BLaER1 treated with 17β-estradiol and CSF1 and Interleukin-3, amounts not matched to agents 10 nM and 100 nM (cell line): ENCODE measurements at regions not wholly inside any gene's neighbourhood (a gene's known extent, or its start where the extent isn't known, plus 50 kb on each side); places are given as distances from the start of the nearest gene placed in this dataset.

Source experiments
- H3K27ac ChIP-seq, 11 experiments: shearing (Covaris generic); formaldehyde crosslinking; 2 replicates each; pipeline ENCODE4 v1.8.1; 2022
- H3K27me3 ChIP-seq, 11 experiments: shearing (Covaris generic); formaldehyde crosslinking; 2 replicates each; pipeline ENCODE4 v1.8.1; 2022
- H3K36me3 ChIP-seq, 11 experiments: shearing (Covaris generic); formaldehyde crosslinking; 2 replicates each; pipeline ENCODE4 v1.8.1; 2022
- H3K4me1 ChIP-seq, 10 experiments: shearing (Covaris generic); formaldehyde crosslinking; 2 replicates each; pipeline ENCODE4 v1.8.1; 2022
- H3K4me2 ChIP-seq, 11 experiments: shearing (Covaris generic); formaldehyde crosslinking; 2 replicates each; pipeline ENCODE4 v1.8.1; 2022
- H3K4me3 ChIP-seq, 10 experiments: shearing (Covaris generic); formaldehyde crosslinking; 2 replicates each; pipeline ENCODE4 v1.8.1; 2022
- H3K9ac ChIP-seq, 11 experiments: shearing (Covaris generic); formaldehyde crosslinking; 2 replicates each; pipeline ENCODE4 v1.8.1; 2022
- H3K9me3 ChIP-seq, 11 experiments: shearing (Covaris generic); formaldehyde crosslinking; replicated peaks in 1 of 11; 2 replicates each; pipeline ENCODE4 v1.8.1; 2022
- H4K20me1 ChIP-seq, 11 experiments: shearing (Covaris generic); formaldehyde crosslinking; 2 replicates each; pipeline ENCODE4 v1.8.1; 2022
- Cebpa-rat ChIP-seq, 11 experiments: shearing (Covaris generic); IDR thresholded peaks; 2 replicates each; pipeline ENCODE4 v1.8.1; 2022

- no peaks in the 10 kb centered on the region for H4K20me1 ChIP-seq
- no peak overlapping the region for H3K27ac ChIP-seq
- H3K4me1 ChIP-seq: no peaks in the 10 kb centered on the region
- no peaks in the 10 kb centered on the region for H3K27me3 ChIP-seq
- no peak overlapping the region for H3K4me3 ChIP-seq
- H3K36me3 ChIP-seq: no peaks in the 10 kb centered on the region
- H3K9ac ChIP-seq: no peak overlapping the region
- H3K4me2 ChIP-seq: no peak overlapping the region
- TF ChIP-seq Cebpa-rat (IDR thresholded peaks at IDR 0.05): no peak
- no peaks in the 10 kb centered on the region for H3K9me3 ChIP-seq
Measured at GRCh38 chr10:83617692-83618545, 521.4 kb upstream of the GHITM start.

DNA sequence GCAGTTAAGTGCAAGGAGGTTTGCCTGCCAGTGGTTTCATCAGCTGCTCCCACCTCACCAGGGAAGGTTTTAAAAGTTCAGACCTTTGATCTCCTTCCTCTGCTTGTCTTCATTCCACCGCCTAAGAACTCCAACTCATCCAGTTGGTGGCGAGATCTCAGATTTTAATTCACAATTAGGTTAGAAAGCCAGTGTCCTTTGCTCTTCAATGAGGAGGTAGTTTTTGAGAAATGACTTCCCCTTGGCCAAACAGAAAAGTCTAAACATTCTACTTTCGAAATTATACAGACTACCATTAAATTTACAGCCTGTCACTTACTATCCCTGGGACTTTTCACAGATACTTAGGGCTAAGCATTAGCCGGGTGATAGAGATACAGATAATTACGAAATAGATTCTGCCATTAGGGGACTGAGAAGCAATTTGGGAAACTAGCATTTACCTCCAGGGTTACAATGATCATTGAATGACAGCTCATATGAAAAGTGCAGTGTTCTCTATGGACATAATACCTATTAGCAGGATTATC lies 513.4 kb upstream of the GHITM start:
- no peak overlapping the region for H3K4me3 ChIP-seq
- no peaks in the 10 kb centered on the region for H3K27me3 ChIP-seq
- no peaks in the 10 kb centered on the region for H3K9me3 ChIP-seq
- no peak overlapping the region for H3K27ac ChIP-seq
- no peak overlapping the region for H3K4me2 ChIP-seq
- H3K9ac ChIP-seq: no peak overlapping the region
- H3K36me3 ChIP-seq: no peaks in the 10 kb centered on the region
- H4K20me1 ChIP-seq: no peaks in the 10 kb centered on the region
- no peak for TF ChIP-seq Cebpa-rat (IDR thresholded peaks at IDR 0.05)
- H3K4me1 ChIP-seq: no peaks in the 10 kb centered on the region

- H3K9ac ChIP-seq: no peak overlapping the region
- no peaks in the 10 kb centered on the region for H3K36me3 ChIP-seq
- no peak overlapping the region for H3K27ac ChIP-seq
- no peaks in the 10 kb centered on the region for H3K9me3 ChIP-seq
- no peak overlapping the region for H3K4me2 ChIP-seq
- no peak overlapping the region for H3K4me3 ChIP-seq
- no peaks in the 10 kb centered on the region for H3K4me1 ChIP-seq
- H4K20me1 ChIP-seq: no peaks in the 10 kb centered on the region
- H3K27me3 ChIP-seq: no peaks in the 10 kb centered on the region
- no peak for TF ChIP-seq Cebpa-rat (IDR thresholded peaks at IDR 0.05)
Measured at GRCh38 chr10:83632701-83633100, 506.6 kb upstream of the GHITM start.

DNA sequence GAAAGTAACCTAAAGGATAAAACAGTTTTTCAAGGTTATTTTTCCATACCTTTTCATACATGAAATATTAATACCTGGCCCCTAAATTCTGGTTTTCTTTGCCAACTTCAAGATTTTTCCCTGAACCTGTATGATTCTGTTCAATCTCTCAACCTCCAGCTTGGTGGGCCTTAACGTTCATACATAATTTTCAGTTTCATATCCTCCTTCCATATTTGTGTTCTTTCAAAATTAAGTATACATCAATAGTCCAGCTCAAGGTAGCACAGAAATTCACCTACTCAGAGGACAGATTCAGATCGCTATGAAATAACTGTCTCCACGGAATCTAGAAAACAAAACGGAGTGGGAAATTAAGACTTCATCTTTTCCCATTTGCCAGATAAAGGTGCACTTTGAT lies 505.8 kb upstream of the GHITM start:
- Histone ChIP-seq H3K27me3 (no peaks in the 10 kb centered on the region), H3K4me1 (no peaks in the 10 kb centered on the region), H3K4me2 (no peak overlapping the region), H3K9ac (no peak overlapping the region), H3K4me3 (no peak overlapping the region), H3K36me3 (no peaks in the 10 kb centered on the region), H3K9me3 (no peaks in the 10 kb centered on the region), H4K20me1 (no peaks in the 10 kb centered on the region), H3K27ac (no peak overlapping the region)
- TF ChIP-seq Cebpa-rat (IDR thresholded peaks at IDR 0.05): no peak

DNA sequence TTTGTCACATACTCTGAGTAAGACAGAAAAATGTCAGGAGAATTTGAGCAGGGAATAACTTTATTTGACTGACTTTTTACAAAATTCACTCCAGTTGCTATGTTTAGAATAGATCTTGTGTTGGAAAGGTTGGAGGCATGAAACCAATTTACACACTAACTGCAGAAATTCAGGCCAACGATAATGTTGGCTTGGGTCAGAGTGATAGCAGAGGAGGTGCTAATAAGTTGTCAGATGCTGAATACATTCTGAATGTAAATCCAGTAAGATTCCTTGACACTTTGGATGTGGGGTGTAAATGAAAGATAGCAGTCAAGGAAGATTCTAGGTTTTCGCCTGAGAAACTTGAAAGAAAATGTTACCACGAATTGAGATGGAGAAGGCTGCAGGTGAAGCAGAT lies 502.5 kb upstream of the GHITM start:
- no peak overlapping the region for H3K27ac ChIP-seq
- no peaks in the 10 kb centered on the region for H4K20me1 ChIP-seq
- no peaks in the 10 kb centered on the region for H3K9me3 ChIP-seq
- TF ChIP-seq Cebpa-rat (IDR thresholded peaks at IDR 0.05): no peak
- H3K36me3 ChIP-seq: no peaks in the 10 kb centered on the region
- H3K27me3 ChIP-seq: no peaks in the 10 kb centered on the region
- no peaks in the 10 kb centered on the region for H3K4me1 ChIP-seq
- no peak overlapping the region for H3K9ac ChIP-seq
- H3K4me3 ChIP-seq: no peak overlapping the region
- no peak overlapping the region for H3K4me2 ChIP-seq

DNA sequence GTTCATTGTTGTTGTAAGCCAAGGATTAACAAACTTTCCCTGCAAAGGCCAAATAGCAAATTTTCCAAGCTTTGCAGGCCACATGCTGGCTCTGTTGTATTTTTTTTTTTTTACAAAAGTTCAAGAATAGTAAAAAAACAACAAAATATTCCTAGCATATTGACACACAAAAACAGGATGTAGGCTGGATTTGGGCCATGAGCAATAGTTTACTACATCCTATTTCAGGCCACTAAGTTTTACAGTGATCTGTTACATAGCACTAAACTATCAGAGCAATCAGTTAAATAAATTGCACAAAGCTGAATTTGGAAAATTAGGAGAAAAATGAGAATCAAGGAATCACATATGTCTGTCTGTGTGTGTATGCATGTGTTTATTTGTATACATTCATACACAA lies 491.8 kb upstream of the GHITM start:
- no peak overlapping the region for H3K27ac ChIP-seq
- no peak for TF ChIP-seq Cebpa-rat (IDR thresholded peaks at IDR 0.05)
- no peak overlapping the region for H3K4me3 ChIP-seq
- H4K20me1 ChIP-seq: no peaks in the 10 kb centered on the region
- H3K27me3 ChIP-seq: no peaks in the 10 kb centered on the region
- no peaks in the 10 kb centered on the region for H3K36me3 ChIP-seq
- H3K4me1 ChIP-seq: no peaks in the 10 kb centered on the region
- H3K4me2 ChIP-seq: no peak overlapping the region
- H3K9ac ChIP-seq: no peak overlapping the region
- H3K9me3 ChIP-seq: no peaks in the 10 kb centered on the region

DNA sequence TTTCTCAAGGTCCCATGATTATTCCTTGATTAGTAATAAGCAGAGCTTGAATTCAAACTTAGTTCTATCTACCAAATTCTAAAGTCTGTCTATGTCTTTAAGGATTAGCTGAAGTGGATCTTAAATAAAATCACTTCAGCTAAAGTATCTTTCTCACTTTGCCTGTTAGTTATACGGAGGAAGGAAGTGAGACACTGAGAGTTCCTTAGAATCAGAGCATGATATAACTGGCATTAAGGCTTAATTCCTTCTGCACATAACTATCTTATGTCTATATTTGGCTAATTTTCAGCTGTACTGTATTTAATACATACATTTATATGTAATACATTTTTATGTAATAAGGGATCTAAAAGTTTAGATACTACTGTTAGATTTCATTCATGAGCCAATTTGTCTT lies 491.1 kb upstream of the GHITM start:
- Histone ChIP-seq H3K4me3 (no peak overlapping the region), H3K27me3 (no peaks in the 10 kb centered on the region), H3K9me3 (no peaks in the 10 kb centered on the region), H4K20me1 (no peaks in the 10 kb centered on the region), H3K4me2 (no peak overlapping the region), H3K36me3 (no peaks in the 10 kb centered on the region), H3K27ac (no peak overlapping the region), H3K9ac (no peak overlapping the region), H3K4me1 (no peaks in the 10 kb centered on the region)
- no peak for TF ChIP-seq Cebpa-rat (IDR thresholded peaks at IDR 0.05)

DNA sequence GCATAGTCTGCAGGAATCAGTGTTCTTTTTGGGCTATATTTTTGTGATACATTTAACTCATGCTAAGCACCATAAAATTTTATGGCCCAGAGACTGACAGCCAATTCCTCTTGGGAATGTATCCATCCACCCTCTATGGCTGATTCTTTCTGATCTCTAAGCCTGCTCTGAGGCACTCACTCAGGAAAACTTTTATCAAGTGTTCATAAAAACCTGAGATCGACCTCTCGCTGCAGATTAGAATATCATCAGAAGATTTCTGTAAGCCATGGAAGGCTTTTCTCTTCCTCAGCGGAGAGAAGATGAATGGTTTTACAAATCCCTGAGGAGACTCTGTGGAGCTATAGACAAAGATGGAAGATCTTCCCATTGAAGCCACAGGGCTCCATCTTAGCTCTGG lies 489.8 kb upstream of the GHITM start:
- Histone ChIP-seq H3K4me3 (no peak overlapping the region), H4K20me1 (no peaks in the 10 kb centered on the region), H3K9ac (no peak overlapping the region), H3K27ac (no peak overlapping the region), H3K4me1 (no peaks in the 10 kb centered on the region), H3K4me2 (no peak overlapping the region), H3K36me3 (no peaks in the 10 kb centered on the region), H3K27me3 (no peaks in the 10 kb centered on the region), H3K9me3 (no peaks in the 10 kb centered on the region)
- TF ChIP-seq Cebpa-rat (IDR thresholded peaks at IDR 0.05): no peak

DNA sequence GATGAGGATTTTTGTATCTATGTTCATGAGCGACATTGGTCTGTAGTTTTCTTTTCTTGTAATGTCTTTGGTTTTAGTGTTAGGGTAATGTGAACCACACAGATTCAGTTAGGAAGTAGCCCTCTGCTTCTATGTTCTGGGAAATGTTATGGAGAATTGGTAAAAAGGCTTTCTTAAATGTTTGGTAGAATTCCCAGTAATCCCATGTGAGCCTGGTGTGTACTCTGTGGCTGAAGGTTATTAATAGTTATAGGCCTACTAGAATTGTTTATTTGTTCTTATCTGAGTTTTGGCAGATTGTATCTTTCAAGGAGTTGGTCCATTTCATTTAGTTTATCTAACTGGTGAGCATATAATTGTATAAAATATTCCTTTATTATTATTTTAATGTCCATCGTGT lies 484.6 kb upstream of the GHITM start:
- no peak overlapping the region for H3K4me3 ChIP-seq
- no peaks in the 10 kb centered on the region for H3K36me3 ChIP-seq
- no peaks in the 10 kb centered on the region for H3K27me3 ChIP-seq
- H4K20me1 ChIP-seq: no peaks in the 10 kb centered on the region
- no peak overlapping the region for H3K4me2 ChIP-seq
- TF ChIP-seq Cebpa-rat (IDR thresholded peaks at IDR 0.05): no peak
- no peaks in the 10 kb centered on the region for H3K9me3 ChIP-seq
- H3K9ac ChIP-seq: no peak overlapping the region
- peaks cover 0 to 4% (median 0%) of the 10 kb centered on the region in 10 experiments; a peak in 2 of 20 replicates for H3K4me1 ChIP-seq
- no peak overlapping the region for H3K27ac ChIP-seq

- TF ChIP-seq Cebpa-rat (IDR thresholded peaks at IDR 0.05): no peak
- Histone ChIP-seq H3K27me3 (no peaks in the 10 kb centered on the region), H3K27ac (no peak overlapping the region), H3K9me3 (no peaks in the 10 kb centered on the region), H3K36me3 (no peaks in the 10 kb centered on the region), H3K9ac (no peak overlapping the region), H3K4me3 (no peak overlapping the region), H4K20me1 (no peaks in the 10 kb centered on the region), H3K4me1 (peaks cover 0 to 4% (median 0%) of the 10 kb centered on the region in 10 experiments; a peak in 2 of 20 replicates), H3K4me2 (no peak overlapping the region)
Measured at GRCh38 chr10:83656924-83657323, 482.4 kb upstream of the GHITM start.
